HTR-8/SVneo (cell line): ENCODE measurements at regions not wholly inside any gene's neighbourhood (a gene's known extent, or its start where the extent isn't known, plus 50 kb on each side); places are given as distances from the start of the nearest gene placed in this dataset.

Experiments used
- DNase-seq: peaks from one replicate; pipeline ENCODE4 v3.0.0; 2011; ENCODE audit warnings: low spot score, mixed read lengths; ENCODE audit not compliant: insufficient read length
- FAIRE-seq: peaks from 2 replicates; lab custom pipeline; 2011; peaks lifted over from hg19 to GRCh38; lab: Jason Lieb, UNC

- FAIRE-seq (no peak), DNase-seq (no peak)
These were observed 953.4 kb downstream of the ZPLD1 start for GRCh38 chr3:103388214-103388613.

- FAIRE-seq = no peak
- no peak for DNase-seq
These were observed 954.5 kb downstream of the ZPLD1 start for GRCh38 chr3:103389356-103389755.

DNA sequence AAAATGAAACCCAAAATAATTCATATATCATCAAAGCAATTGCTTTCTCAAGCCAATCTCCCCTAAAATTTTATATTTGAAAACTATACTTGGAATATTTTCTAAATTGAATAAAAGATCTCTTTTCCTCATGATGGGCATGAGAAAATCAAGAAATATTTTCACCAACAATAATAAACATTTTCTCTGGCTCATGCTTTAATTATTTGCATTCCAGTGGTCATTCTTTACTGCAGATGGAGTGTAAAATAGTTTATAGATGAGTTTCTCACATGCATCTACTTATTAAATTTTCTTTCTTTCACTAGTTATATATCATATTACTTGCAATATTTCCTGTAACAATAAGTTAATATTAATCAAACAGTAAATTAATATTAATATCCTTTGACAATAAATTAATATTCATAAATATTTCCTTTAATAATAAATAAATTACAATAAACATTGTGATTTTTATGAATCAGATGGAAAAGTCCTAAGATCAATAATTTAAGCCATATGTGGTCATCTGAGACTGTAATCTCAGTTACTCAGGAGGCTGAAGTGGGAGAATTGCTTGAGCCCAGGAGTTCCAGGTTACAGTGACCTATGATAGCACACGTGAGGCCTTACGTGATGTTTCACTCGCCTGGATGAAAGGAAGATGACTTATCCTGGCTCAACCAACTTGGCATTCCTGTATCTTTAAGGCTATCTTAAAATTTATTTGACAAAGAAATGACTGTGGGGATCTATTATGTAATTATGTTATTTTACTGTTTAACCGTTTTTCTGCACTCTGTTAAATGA, 958.8 kb downstream of the ZPLD1 start:
- no peak for FAIRE-seq
- peak; percentile 9 for DNase-seq

DNA sequence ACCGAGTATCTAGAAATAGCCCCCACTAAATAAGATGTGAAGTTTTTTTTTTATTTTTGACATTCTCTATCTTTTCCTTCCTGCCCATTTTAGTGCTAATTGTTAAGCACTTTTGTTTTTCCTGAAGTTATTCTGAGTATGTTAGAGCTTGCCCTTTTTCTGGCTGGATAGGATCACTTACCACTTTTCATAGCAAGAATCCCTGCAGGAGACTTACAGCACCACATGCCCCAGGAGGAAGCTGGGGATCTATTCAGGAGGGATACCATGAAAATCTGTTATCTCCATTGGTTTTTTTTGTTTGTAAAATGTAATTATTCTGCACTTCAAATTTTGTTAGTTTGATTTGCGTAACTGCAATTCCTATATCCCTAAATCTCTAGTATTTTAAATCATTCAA, 968.4 kb downstream of the ZPLD1 start:
- FAIRE-seq = no peak
- no peak for DNase-seq

DNA sequence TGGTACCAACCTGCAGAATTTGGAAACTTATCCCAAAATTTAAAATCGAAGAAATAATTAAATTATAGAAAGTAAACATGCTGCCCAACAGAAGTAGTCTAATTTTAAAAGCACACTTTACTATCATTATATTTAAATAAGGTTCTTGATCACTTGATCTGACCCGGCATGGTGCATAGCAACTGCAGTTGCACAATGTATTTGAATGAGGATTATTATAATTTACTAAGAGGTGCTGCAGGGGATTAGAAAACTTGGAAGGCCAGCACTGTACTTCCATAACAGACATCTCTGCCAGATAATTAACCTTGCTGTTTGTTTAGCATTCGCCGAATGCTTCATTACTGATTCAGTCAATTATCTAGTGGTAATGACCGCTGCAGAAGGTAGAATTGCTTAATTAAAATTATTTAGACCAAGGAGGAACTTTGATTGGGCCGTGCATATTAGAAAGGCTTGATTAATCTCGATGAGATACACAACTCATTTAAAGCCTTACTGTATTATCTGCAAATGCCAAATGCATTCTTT, 971.6 kb downstream of the ZPLD1 start:
- FAIRE-seq = no peak

DNA sequence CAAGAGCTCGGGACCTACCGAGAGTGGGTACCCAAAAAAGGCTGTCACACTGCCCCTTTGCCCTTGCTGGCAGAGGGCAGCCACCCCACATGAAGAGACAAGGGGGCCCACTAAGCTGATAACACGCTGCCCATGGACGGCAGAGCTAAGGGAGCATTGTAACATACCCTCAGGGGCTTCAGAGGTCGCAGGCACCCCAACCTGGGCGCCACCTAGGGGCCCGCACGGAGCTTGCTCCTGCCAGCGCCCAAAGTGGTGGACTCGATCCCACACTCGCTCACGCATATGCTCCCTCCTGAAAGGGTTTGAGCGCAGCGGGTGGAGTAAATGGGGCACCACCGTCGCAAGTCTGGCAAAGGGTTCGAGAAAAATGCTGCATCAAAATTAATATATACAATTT, 975.4 kb downstream of the ZPLD1 start:
- no peak for FAIRE-seq
- DNase-seq = no peak

More for the DNA sequence above, 971.6 kb downstream of the ZPLD1 start:
- no peak for DNase-seq

GRCh38 chr3:103421460-103421859, 986.6 kb downstream of the ZPLD1 start:
- FAIRE-seq = no peak
- no peak for DNase-seq

- FAIRE-seq (no peak), DNase-seq (no peak)
These were observed 1003.1 kb downstream of the ZPLD1 start for GRCh38 chr3:103437883-103438282.

DNA sequence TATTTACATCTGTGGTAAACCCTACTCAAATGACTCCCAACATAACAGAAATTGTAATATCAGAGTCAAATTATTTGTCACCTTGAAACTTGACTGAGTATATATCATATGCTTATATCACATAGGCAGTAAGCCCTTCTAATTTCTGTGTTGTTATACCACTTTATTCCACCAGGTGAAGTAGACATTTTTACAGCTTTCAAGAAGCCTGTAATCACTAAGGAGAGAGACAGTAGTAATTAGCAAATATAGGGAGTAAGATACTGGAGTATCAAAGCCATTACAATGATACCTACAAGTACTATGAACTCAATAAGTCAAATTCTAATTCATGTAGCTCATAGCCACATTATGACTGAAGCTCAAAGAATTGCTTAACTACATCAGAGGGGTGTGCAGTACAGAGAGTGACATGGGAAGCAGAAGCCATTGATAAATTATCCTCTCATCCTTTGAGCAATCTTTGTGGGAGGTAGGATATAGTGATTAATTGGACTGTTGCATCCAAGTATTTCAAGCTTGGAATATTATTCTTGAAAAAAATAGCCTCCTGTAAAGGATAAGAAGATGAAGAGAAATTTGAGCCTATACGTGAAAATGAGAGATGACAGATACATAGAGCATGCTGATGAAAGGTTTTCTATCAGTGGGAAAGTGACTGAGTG, 1005.9 kb downstream of the ZPLD1 start:
- FAIRE-seq (no peak), DNase-seq (peak; percentile 2)

DNA sequence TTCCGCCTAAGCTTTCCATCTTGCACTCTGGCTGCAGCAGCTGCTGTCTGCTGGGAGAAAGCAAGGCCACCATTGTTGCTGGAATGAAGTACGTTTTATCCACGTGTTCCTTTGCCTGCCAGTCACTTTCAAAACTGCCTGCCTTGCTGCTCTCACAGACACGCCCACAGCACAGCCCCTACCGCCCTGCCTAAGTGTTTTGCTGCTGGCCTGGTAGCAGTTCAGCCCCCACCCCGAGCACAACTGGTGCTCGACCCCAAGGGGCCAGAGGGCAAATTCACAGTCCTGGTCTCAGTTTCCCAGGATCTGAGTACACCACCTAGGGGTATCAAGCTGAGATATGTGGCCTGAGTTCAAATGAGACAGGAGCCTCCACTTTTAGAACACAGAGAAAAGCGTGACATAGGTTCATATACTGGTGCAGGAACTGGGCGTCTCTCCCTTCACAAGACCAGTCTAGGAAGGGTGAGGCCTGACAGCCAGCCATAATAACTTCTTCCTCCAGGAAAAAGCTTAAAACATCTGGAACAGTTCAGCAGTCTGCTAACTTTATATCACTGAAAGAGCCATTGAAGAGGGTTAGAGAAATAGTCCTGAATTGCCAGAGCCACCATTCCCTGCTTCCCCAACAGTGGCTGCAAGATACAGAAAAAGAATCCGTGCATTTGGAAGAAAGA, 1012.3 kb downstream of the ZPLD1 start:
- DNase-seq = no peak
- no peak for FAIRE-seq

DNA sequence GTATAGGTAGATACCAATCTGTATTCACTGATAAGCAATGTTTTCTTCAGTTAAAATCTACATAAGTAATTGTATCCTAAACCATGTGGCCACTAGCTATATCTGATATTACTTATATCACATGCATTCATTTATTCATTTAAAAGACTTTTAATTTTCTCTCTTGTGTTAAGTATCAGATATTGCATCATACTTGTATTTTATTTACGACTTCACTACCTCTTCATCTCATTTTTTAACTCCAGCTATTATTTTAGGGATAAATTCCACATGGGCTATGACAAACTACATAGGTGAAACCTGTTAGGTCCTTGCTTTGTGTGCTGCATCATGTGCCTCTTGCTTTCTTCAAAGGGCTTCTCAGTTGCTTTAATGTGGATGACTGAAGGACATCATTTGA, 1018.3 kb downstream of the ZPLD1 start:
- no peak for DNase-seq
- no peak for FAIRE-seq

DNA sequence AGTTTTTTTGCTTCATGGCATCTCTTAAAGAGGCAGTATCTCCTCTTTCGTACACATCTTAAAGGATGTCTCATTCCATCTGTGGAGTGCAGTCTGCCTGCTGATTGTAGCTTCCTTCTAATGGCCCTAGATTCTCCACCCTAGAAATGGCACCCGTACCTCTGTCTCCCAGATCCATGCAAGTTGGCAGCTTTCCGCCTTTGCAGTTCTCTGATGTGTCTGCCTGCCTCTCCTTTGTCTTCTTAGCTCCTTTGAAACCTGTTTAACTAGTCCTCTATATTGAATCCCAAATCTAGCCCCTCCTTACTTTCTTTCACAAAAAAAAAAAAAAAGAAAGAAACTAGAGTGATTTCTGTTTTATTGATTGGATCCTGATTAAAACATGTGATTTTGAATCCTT, 1025.0 kb downstream of the ZPLD1 start:
- no peak for DNase-seq
- no peak for FAIRE-seq

DNA sequence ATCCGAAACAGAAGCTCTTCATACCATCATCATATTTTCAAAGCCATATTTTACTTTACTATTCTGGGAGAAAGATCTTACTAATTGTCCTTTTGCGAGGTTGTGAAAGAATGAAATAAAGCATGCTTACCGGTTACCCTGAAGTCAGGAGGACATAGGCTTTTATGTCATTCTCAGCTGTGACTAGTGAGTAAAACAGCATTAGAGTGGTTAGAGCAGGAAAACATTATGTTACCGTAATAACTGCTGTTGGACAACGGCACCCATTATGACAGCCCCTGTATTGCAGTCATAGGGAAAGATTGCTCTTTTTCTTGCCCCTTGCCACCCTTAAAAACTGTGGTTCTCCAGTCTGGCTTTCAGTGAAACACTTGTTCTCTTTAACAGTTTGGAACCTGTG, 1035.7 kb downstream of the ZPLD1 start:
- FAIRE-seq (no peak), DNase-seq (no peak)

GRCh38 chr3:103494011-103494410, 1059.2 kb downstream of the ZPLD1 start:
- no peak for DNase-seq
- no peak for FAIRE-seq

DNA sequence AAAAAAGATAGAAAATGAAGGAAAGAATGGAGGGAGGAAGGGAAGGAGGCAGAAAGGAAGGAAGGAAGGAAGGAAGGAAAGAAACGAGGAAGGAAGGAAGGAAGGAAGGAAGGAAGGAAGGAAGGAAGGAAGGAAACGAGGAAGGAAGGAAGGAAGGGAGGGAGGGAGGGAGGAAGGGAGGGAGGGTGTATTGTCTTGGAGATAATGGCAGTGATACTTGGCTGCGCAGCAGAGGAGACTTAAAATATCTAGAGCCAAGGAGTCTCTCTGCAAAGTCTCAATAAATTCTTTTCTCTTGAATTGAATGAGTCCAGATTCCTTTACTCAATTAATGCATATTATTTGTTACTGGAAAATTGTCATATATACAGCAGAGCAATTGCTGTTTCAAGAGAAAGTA, 1059.7 kb downstream of the ZPLD1 start:
- FAIRE-seq (no peak), DNase-seq (no peak)

DNA sequence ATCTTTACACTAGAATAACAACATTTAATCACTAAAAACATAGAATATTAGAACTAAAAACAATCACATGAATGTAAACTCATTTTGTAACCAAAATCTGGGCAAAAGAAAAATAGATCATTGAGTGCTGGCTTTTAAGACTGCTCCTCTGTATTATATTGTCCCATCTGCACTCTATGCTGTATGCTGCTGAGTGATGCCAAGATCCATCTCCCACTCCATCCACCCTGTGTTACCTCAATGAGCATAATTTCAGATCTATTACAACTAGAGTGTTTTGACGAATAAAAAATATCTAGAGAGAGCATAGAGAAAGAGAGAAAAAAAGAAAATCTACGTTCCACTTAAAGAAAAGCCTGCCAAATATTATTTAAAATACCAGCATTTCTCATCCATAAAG, 1060.4 kb downstream of the ZPLD1 start:
- FAIRE-seq = no peak

DNA sequence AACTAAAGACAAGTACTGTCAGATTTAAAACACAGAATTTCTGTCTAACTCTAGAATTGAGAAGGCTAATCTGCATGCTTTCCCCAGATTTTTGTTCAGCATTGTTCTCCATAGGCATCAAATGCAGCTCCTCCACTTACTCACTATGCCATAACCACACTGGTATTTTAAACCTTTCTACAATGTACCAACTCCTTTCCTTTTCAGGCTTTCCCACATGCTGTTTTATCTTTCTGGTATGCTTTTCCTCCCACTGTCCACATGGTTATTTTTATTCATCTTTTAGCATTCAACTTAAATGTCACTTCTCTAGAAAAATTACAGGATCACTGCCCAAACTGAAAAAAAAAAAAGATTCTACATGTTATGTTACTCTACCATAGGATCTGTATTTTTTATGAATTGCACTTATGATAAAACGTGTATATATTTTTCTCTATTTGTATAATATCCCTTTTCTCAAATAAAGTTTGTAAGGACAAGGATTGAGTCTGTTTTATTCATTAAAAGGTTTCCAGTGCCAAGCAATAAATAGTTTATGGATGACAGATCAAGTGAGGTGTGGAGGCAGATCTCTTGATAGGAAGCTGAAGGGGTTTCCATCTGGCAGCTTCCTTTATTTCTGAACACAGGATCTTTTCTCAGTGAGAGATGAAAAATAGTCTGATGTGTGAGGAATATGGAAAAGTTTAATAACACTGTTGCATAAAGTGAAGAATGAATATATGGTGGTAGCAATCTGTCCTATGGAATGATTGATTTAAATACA, 1064.5 kb downstream of the ZPLD1 start:
- FAIRE-seq (no peak), DNase-seq (no peak)

More for the DNA sequence above, 1060.4 kb downstream of the ZPLD1 start:
- DNase-seq = no peak

- DNase-seq (no peak), FAIRE-seq (no peak)
These were observed 1065.2 kb downstream of the ZPLD1 start for GRCh38 chr3:103499967-103500366.

DNA sequence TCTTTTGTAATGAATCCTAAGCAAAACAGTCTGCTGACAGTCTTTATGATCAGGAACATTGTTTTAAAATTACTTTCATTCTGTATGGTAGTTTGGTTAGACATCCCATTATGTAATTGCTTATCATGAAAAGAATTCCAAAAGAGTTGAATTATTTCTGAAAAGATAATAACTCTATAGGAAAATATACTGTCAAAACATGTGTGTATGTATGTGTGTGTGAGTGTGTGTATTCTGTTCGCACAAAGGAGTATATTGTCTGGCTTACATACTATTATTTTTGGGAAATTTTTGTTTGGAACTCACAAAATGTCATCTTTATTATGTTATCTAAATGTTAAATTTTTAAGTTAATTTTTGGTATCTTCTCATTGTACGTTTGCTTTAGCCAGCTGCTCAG, 1075.9 kb downstream of the ZPLD1 start:
- no peak for FAIRE-seq

GRCh38 chr3:103511891-103512290, 1077.1 kb downstream of the ZPLD1 start:
- no peak for FAIRE-seq

More for the DNA sequence above, 1075.9 kb downstream of the ZPLD1 start:
- DNase-seq = no peak

More at GRCh38 chr3:103511891-103512290, 1077.1 kb downstream of the ZPLD1 start:
- no peak for DNase-seq
